HL-60 (cell line): ENCODE measurements at regions not wholly inside any gene's neighbourhood (a gene's known extent, or its start where the extent isn't known, plus 50 kb on each side); places are given as distances from the start of the nearest gene placed in this dataset.
A peak's percentile ranks its signal among the peaks of the same experiment; 100 is the strongest.

Source experiments
- DNase-seq, 2 experiments: peaks; one replicate each; pipeline ENCODE4 v3.0.0-alpha.2; 2010 to 2020; ENCODE audit warnings: low read depth in 1 of 2, low spot score in 1 of 2
- H3K27ac ChIP-seq: fragments of 250-450 bp; sonication (Bioruptor Pico); replicated peaks from 2 replicates; pipeline ENCODE4 v1.5.1; 2020; ENCODE audit warnings: mild to moderate bottlenecking, moderate library complexity
- H3K27me3 ChIP-seq: fragments of 250-450 bp; sonication (Bioruptor Pico); 2 replicates; pipeline ENCODE4 v1.5.1; 2021; ENCODE audit warnings: mild to moderate bottlenecking, moderate library complexity; ENCODE audit not compliant: insufficient read depth, poor library complexity, severe bottlenecking
- H3K4me3 ChIP-seq: replicated peaks from 2 replicates; pipeline ENCODE4 v1.5.1; 2011; ENCODE audit warnings: mild to moderate bottlenecking, control low read depth, low read length; ENCODE audit not compliant: insufficient read depth
- GABPA ChIP-seq: IDR thresholded peaks from 2 replicates; pipeline ENCODE4 v1.6.1; 2012; ENCODE audit warnings: low read depth
- POLR2AphosphoS5 ChIP-seq: IDR thresholded peaks from 2 replicates; pipeline ENCODE4 v1.6.1; 2012; ENCODE audit warnings: low read depth
- REST ChIP-seq: IDR thresholded peaks from 2 replicates; pipeline ENCODE4 v1.6.1; 2012; ENCODE audit warnings: low read depth; ENCODE audit not compliant: insufficient replicate concordance
- SPI1 ChIP-seq: IDR thresholded peaks from 2 replicates; pipeline ENCODE4 v1.6.1; 2012; ENCODE audit warnings: low read depth, mild to moderate bottlenecking, borderline replicate concordance
- TF ChIP-seq, protein P1 (sequence below): IDR thresholded peaks from one replicate; pipeline ENCODE4 v1.5.1; 2011; ENCODE audit warnings: low read length, control low read depth, inconsistent platforms; ENCODE audit not compliant: insufficient read depth

DNA sequence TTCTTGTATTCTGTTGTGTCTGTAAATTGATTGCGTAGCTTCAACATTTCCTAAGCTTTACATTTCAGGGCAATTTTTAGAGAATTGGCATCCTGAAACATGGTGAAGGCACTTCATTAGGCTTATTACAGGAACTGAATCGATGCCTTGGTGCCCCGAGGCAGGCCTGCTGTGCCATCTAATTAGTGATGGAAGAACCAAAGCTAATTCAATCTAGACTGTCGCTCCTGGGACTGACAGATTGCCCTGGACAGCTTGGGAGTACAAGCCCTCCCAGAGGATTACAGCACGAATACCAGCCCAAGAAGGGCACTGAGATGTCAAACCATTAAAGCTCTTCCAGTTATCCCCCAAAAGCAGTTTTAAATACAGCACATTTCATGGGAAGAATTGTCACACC lies 243.2 kb upstream of the ZC3H12C start:
- Histone ChIP-seq H3K27me3 (peaks cover 2% of the 10 kb centered on the region), H3K27ac (no peak overlapping the region), H3K4me3 (no peak overlapping the region)
- DNase-seq: no peak
- TF ChIP-seq GABPA: no peak
- TF ChIP-seq POLR2AphosphoS5: no peak
- TF ChIP-seq, protein P1, sequence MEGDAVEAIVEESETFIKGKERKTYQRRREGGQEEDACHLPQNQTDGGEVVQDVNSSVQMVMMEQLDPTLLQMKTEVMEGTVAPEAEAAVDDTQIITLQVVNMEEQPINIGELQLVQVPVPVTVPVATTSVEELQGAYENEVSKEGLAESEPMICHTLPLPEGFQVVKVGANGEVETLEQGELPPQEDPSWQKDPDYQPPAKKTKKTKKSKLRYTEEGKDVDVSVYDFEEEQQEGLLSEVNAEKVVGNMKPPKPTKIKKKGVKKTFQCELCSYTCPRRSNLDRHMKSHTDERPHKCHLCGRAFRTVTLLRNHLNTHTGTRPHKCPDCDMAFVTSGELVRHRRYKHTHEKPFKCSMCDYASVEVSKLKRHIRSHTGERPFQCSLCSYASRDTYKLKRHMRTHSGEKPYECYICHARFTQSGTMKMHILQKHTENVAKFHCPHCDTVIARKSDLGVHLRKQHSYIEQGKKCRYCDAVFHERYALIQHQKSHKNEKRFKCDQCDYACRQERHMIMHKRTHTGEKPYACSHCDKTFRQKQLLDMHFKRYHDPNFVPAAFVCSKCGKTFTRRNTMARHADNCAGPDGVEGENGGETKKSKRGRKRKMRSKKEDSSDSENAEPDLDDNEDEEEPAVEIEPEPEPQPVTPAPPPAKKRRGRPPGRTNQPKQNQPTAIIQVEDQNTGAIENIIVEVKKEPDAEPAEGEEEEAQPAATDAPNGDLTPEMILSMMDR: no peak
- TF ChIP-seq SPI1: no peak
- TF ChIP-seq REST: no peak

DNA sequence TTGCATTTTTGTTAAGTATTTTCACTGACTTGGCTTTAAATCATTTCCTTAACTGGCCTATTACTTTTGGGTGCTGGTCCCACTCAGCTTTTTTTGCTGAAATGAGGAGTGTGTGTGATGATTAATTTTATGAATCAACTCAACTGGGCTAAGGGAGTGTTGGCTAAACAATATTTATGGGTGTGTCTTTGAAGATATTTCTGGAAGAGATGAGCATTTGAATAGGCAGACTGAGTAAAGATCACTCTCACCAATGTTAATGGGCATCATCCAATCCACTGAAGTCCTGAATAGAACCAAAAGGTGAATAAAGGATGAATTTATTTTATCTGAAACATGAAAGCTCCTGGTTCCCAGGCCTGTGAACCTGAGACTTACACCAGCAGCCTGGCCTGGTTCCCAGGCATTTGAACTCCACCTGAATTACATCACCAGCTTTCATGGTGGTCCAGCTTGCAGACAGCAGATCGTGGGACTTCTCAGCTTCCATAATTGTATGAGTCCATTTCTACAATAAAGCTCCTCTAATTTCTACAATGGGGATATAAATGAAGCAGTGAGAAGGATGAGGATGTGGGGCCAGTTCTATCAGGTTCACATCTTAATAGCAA lies 241.3 kb upstream of the ZC3H12C start:
- no peak for TF ChIP-seq REST
- no peak for TF ChIP-seq GABPA
- TF ChIP-seq, protein P1: no peak
- no peak for TF ChIP-seq POLR2AphosphoS5
- no peak for TF ChIP-seq SPI1
- no peak overlapping the region for H3K27ac ChIP-seq
- DNase-seq: no peak
- H3K4me3 ChIP-seq: no peak overlapping the region
- peaks cover 2% of the 10 kb centered on the region for H3K27me3 ChIP-seq

GRCh38 chr11:109853156-109853776 lies 239.9 kb upstream of the ZC3H12C start:
- TF ChIP-seq GABPA: no peak
- TF ChIP-seq, protein P1: peak; percentile 26
- H3K27me3 ChIP-seq: peaks cover 2% of the 10 kb centered on the region
- H3K4me3 ChIP-seq: no peak overlapping the region
- no peak overlapping the region for H3K27ac ChIP-seq
- DNase-seq: peak in 1 of 2 experiments; percentile 27

- no peak for TF ChIP-seq SPI1
- no peak for TF ChIP-seq REST
- TF ChIP-seq, protein P1: no peak
- no peak for DNase-seq
- Histone ChIP-seq H3K27ac (no peak overlapping the region), H3K27me3 (peaks cover 2% of the 10 kb centered on the region), H3K4me3 (no peak overlapping the region)
Observed at GRCh38 chr11:109854731-109855130, 238.5 kb upstream of the ZC3H12C start.
